Dendritic cell treated with granulocyte-macrophage colony-stimulating factor and Interleukin-4, amounts not matched to agents 40 ng/mL and 50 ng/mL, for 4 days (primary cell): ENCODE measurements at regions not wholly inside any gene's neighbourhood (a gene's known extent, or its start where the extent isn't known, plus 50 kb on each side); places are given as distances from the start of the nearest gene placed in this dataset.
"Not testable (repeated sequence)": the region's sequence is repeated elsewhere in the genome, so short reads cannot be mapped to it uniquely, and the experiment has no call there.

Experiments
- H3K27ac Mint-ChIP-seq: one replicate; pipeline ENCODE4 v1.8.0; 2022; ENCODE audit warnings: mild to moderate bottlenecking, mixed read lengths
- H3K27me3 Mint-ChIP-seq: one replicate; pipeline ENCODE4 v1.8.0; 2022; ENCODE audit warnings: mild to moderate bottlenecking, mixed read lengths
- H3K36me3 Mint-ChIP-seq: one replicate; pipeline ENCODE4 v1.8.0; 2022; ENCODE audit warnings: low read depth, mixed read lengths
- H3K4me1 Mint-ChIP-seq: one replicate; pipeline ENCODE4 v1.8.0; 2022; ENCODE audit warnings: low read depth, mixed read lengths
- H3K4me3 Mint-ChIP-seq: one replicate; pipeline ENCODE4 v1.8.0; 2022; ENCODE audit warnings: mild to moderate bottlenecking, moderate library complexity, mixed read lengths
- H3K9me3 Mint-ChIP-seq: one replicate; pipeline ENCODE4 v1.8.0; 2022; ENCODE audit warnings: mixed read lengths
- intact Hi-C: fragments of 100-400 bp; cut with micrococcal nuclease; formaldehyde crosslinking; loops from one replicate; pipeline ENCODE4 v1.15.0; 2022

GRCh38 chr10:38321393-38321792 is 227.3 kb downstream of the ZNF37A start:
- H3K4me1 Mint-ChIP-seq, intact Hi-C loops, H3K27me3 Mint-ChIP-seq: not testable (repeated sequence)

DNA sequence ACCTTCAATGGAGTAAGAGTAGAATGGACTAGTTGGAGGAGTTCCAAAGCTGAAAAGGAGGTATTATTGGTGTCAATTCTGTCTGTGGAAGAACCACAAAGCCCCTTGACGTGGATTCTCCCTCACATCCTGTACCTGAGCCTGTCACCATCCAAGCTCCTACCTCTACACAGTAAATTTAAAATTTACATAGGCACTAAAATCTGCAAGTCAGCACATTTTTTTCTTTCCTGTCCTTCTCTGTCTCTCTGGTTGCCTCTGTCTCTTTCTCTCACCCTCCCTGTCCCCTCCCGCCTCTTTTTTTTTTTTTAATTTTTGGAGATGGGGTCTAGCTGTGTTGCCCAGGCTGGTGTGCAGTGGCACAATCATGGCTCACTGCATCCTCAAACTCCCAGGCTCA is 236.2 kb downstream of the ZNF37A start:
- H3K9me3 Mint-ChIP-seq, H3K4me1 Mint-ChIP-seq, H3K36me3 Mint-ChIP-seq, H3K27ac Mint-ChIP-seq, H3K4me3 Mint-ChIP-seq, intact Hi-C loops, H3K27me3 Mint-ChIP-seq: not testable (repeated sequence)

More at GRCh38 chr10:38321393-38321792, 227.3 kb downstream of the ZNF37A start:
- not testable (repeated sequence) for H3K27ac Mint-ChIP-seq, H3K36me3 Mint-ChIP-seq, H3K4me3 Mint-ChIP-seq
- peaks cover 34% of the 10 kb centered on the region for H3K9me3 Mint-ChIP-seq

DNA sequence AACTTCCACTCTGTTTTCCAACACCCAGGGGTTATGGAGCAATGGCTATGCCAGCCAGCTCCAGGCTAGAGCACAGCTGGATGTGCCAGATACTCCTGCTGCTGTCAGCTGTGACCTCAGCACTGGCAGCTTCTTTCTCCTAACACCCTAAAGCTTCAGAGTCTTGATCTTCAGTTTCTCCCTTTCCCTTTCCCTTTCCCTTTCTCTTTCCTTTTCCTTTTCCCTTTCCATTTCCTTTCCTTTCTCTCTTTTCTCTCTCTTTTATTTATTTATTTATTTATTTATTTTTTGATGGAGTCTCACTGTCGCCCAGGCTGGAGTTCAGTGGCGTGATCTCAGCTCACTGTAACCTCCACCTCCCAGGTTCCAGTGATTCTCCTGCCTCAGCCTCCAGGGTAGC is 237.0 kb downstream of the ZNF37A start:
- H3K9me3 Mint-ChIP-seq, H3K4me3 Mint-ChIP-seq, H3K4me1 Mint-ChIP-seq, H3K36me3 Mint-ChIP-seq, intact Hi-C loops, H3K27ac Mint-ChIP-seq, H3K27me3 Mint-ChIP-seq: not testable (repeated sequence)

- H3K36me3 Mint-ChIP-seq, H3K9me3 Mint-ChIP-seq, H3K4me3 Mint-ChIP-seq, H3K4me1 Mint-ChIP-seq, intact Hi-C loops, H3K27me3 Mint-ChIP-seq, H3K27ac Mint-ChIP-seq: not testable (repeated sequence)
These were observed 239.6 kb downstream of the ZNF37A start for GRCh38 chr10:38333699-38334098.

DNA sequence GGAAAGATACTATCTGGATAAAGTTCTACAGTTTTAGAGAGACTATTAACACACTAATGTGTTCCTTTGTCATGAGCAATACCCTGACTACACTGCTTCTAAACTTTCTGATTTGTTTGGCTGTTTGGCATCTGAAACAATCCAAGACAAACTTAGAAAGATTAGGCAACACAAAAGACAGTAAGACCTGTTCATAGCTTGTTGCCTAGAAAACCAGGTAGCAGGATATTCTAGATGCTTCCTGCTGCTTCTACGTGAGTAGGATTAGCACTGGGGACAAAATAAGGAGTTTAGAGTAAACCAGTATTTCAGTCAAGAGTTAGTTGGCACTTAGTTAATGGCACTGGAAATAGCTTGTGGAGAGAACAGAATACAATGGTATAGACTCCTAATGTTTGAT is 256.5 kb downstream of the ZNF37A start:
- H3K27me3 Mint-ChIP-seq, H3K36me3 Mint-ChIP-seq, H3K27ac Mint-ChIP-seq, H3K9me3 Mint-ChIP-seq, H3K4me3 Mint-ChIP-seq, H3K4me1 Mint-ChIP-seq, intact Hi-C loops: not testable (repeated sequence)

DNA sequence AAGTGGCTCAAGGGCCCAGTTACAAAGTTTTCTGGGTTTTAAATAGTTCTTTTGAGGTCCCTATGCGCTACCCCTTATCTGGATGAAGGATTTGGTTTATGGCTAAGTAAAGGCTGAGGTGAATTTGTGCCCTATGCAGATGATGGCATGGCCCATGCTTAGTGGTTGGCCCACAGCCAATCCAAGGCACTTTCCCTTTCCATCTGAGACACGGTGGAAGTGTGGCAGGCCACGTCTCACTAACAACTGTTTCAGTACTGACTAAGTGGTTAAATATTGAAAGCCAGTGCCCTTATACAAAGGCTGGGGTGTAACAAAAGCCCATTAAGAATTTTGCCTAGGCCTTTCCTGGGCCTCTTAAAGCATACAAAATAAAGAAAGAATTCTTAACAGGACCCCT is 260.3 kb downstream of the ZNF37A start:
- H3K4me1 Mint-ChIP-seq, H3K4me3 Mint-ChIP-seq, H3K9me3 Mint-ChIP-seq, H3K27ac Mint-ChIP-seq, intact Hi-C loops, H3K27me3 Mint-ChIP-seq: not testable (repeated sequence)
- peaks cover 17% of the 10 kb centered on the region for H3K36me3 Mint-ChIP-seq

GRCh38 chr10:38355911-38356526 is 261.9 kb downstream of the ZNF37A start:
- H3K36me3 Mint-ChIP-seq, result peaks cover 17% of the 10 kb centered on the region
- H3K27me3 Mint-ChIP-seq, H3K4me1 Mint-ChIP-seq, H3K9me3 Mint-ChIP-seq: not testable (repeated sequence)
- intact Hi-C loops, result loop anchor here (5.0 kb wide), 1 partner anchor 499 kb away; the partner anchor contains the start of gene ZNF248
- peak overlapping the region; percentile 94 for H3K27ac Mint-ChIP-seq
- peak overlapping the region; percentile 88 for H3K4me3 Mint-ChIP-seq

DNA sequence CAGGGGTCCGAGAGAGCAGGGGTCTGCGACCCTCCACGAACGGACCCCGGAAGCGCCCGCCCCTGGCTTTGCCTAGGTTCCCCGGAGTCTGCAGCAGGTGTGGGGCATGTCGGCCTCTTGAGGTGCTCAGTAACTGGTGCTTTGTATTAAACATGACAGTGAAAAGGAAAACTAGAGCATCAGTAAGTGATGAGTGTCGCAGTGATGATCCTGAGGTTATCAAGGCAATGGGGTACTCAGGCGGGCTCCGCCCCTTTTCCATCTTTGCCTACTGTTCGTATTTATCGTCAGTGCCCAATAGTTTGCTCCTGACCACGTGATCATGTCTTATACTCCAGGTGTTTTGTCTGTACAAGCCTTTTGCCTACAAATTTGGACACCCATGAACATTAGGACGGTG is 262.4 kb downstream of the ZNF37A start:
- Mint-ChIP-seq H3K4me3 (peak overlapping the region; percentile 88), H3K36me3 (peaks cover 19% of the 10 kb centered on the region), H3K27ac (peak overlapping the region; percentile 94)
- not testable (repeated sequence) for H3K9me3 Mint-ChIP-seq, H3K4me1 Mint-ChIP-seq, H3K27me3 Mint-ChIP-seq
- intact Hi-C loops, result loop anchor here (5.0 kb wide), 1 partner anchor 499 kb away; the partner anchor contains the start of gene ZNF248

GRCh38 chr10:38362514-38362913 is 268.4 kb downstream of the ZNF37A start:
- H3K27ac Mint-ChIP-seq, H3K4me3 Mint-ChIP-seq, H3K4me1 Mint-ChIP-seq, H3K9me3 Mint-ChIP-seq, H3K27me3 Mint-ChIP-seq, intact Hi-C loops: not testable (repeated sequence)
- H3K36me3 Mint-ChIP-seq, result peaks cover 68% of the 10 kb centered on the region

DNA sequence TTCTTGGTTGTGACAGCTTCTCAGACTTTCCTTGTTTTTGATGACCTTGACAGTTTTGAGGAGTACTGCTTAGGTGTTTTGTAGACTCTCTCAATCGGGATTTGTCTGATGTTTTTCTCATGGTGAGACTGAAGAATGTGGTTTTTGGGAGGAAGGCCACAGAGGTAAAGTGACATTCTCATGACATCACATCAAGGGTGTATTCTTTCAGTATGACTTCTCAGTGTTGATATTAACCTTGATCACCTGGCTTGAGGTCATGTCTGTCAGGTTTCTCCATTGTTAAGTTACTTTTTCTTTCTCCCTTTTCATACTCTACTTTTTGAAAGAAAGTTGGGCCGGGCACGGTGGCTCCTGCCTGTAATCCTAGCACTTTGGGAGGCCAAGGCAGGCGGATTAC is 269.9 kb downstream of the ZNF37A start:
- H3K27ac Mint-ChIP-seq, H3K4me3 Mint-ChIP-seq, intact Hi-C loops, H3K4me1 Mint-ChIP-seq, H3K9me3 Mint-ChIP-seq, H3K27me3 Mint-ChIP-seq: not testable (repeated sequence)
- peaks cover 65% of the 10 kb centered on the region for H3K36me3 Mint-ChIP-seq

DNA sequence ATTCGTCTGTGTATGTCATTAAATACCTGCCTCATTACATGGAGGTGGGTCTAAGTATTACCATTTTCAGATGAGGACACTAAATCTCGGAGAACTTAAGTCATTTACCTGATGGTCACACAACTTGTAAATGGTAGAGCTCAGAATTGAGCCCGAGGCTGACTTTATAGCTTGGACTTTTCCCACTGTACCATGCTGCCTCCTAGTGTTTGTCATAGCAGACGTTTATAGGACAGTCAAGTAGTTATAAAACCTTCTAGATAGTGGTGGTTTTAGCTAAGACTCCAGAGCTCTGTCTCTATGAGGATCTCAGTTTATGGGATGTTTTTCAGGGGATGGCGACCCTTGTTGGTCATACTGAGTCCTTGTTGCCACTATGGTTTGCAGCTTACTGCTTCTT is 271.8 kb downstream of the ZNF37A start:
- not testable (repeated sequence) for H3K9me3 Mint-ChIP-seq, H3K4me1 Mint-ChIP-seq, H3K4me3 Mint-ChIP-seq, H3K27ac Mint-ChIP-seq, H3K27me3 Mint-ChIP-seq
- H3K36me3 Mint-ChIP-seq, result peaks cover 83% of the 10 kb centered on the region
- intact Hi-C loops, result loop anchor here (2.0 kb wide), 1 partner anchor 377 kb away; no protein-coding TSS in a partner anchor

- H3K4me3 Mint-ChIP-seq, intact Hi-C loops, H3K4me1 Mint-ChIP-seq, H3K36me3 Mint-ChIP-seq, H3K27ac Mint-ChIP-seq, H3K27me3 Mint-ChIP-seq, H3K9me3 Mint-ChIP-seq: not testable (repeated sequence)
These were observed 289.7 kb downstream of the ZNF37A start for GRCh38 chr10:38383800-38384199.

- H3K36me3 Mint-ChIP-seq, H3K9me3 Mint-ChIP-seq, H3K27me3 Mint-ChIP-seq, H3K4me1 Mint-ChIP-seq, intact Hi-C loops, H3K4me3 Mint-ChIP-seq, H3K27ac Mint-ChIP-seq: not testable (repeated sequence)
These were observed 292.7 kb downstream of the ZNF37A start for GRCh38 chr10:38386869-38387268.

DNA sequence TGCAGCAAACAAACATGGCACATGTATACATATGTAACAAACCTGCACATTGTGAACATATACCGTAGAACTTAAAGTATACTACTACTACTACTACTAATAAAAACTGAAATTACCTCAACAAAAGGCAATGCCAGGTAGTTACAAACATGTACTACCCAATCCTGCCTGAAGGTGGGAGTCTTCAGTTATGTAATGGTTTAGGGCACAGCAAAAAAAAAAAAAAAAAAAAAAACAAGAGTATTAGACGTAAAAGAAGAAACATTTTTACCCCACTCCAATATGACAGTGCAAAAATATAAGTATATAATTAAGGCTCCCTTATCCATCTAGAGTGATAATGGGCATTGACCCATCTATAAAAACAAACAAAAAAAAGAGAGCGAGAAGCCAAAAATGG is 296.6 kb downstream of the ZNF37A start:
- peak overlapping the region; percentile 68 for H3K27ac Mint-ChIP-seq
- H3K27me3 Mint-ChIP-seq, intact Hi-C loops, H3K9me3 Mint-ChIP-seq, H3K4me1 Mint-ChIP-seq, H3K36me3 Mint-ChIP-seq: not testable (repeated sequence)
- H3K4me3 Mint-ChIP-seq, result peak overlapping the region; percentile 13

- H3K4me3 Mint-ChIP-seq, H3K36me3 Mint-ChIP-seq, H3K27ac Mint-ChIP-seq, intact Hi-C loops, H3K27me3 Mint-ChIP-seq, H3K9me3 Mint-ChIP-seq: not testable (repeated sequence)
- peaks cover 13% of the 10 kb centered on the region for H3K4me1 Mint-ChIP-seq
These were observed 301.3 kb downstream of the ZNF37A start for GRCh38 chr10:38395465-38395864.
